ENCODE measurements at regions not wholly inside any gene's neighbourhood (a gene's known extent, or its start where the extent isn't known, plus 50 kb on each side); places are given as distances from the start of the nearest gene placed in this dataset.

- TF ChIP-seq EZH2 (IDR thresholded peaks at IDR 0.05; ENCODE audit: insufficient read depth, low read length) (no peak), CTCF (IDR thresholded peaks at IDR 0.05; ENCODE audit: insufficient read depth, low read depth, low read length) (no peak)
- no peaks in the 10 kb centered on the region for H3K79me2 ChIP-seq (ENCODE audit: insufficient read depth, low read length)
- FAIRE-seq (no peak), DNase-seq (ENCODE audit: low read depth) (no peak)
- Mint-ChIP-seq H3K27ac (ENCODE audit: unreplicated experiment) (no peak overlapping the region), H3K27me3 (ENCODE audit: low read depth, unreplicated experiment) (no peaks in the 10 kb centered on the region), H3K36me3 (ENCODE audit: low read depth, unreplicated experiment) (no peaks in the 10 kb centered on the region), H3K4me1 (ENCODE audit: low read depth, unreplicated experiment) (peaks cover 36% of the 10 kb centered on the region), H3K4me3 (ENCODE audit: unreplicated experiment) (no peak overlapping the region), H3K9me3 (ENCODE audit: unreplicated experiment) (peaks cover 2% of the 10 kb centered on the region)
- H2AFZ ChIP-seq (ENCODE audit: low read depth, low read length): no peak overlapping the region
- no peaks in the 10 kb centered on the region for H3K27me3 ChIP-seq (ENCODE audit: insufficient read depth, low read length)
- H3K4me2 ChIP-seq (ENCODE audit: low read length): no peak overlapping the region
- no peaks in the 10 kb centered on the region for H4K20me1 ChIP-seq (ENCODE audit: insufficient read depth, low read length)
- no peak overlapping the region for H3K9ac ChIP-seq (ENCODE audit: low read length)
- no peak overlapping the region for H3K27ac ChIP-seq (ENCODE audit: low read depth, low read length)
- H3K36me3 ChIP-seq (ENCODE audit: insufficient read depth, low read length): no peaks in the 10 kb centered on the region
- H3K4me3 ChIP-seq (ENCODE audit: insufficient read depth, low read depth, low read length): no peak overlapping the region
- peaks cover 7% of the 10 kb centered on the region for H3K4me1 ChIP-seq (ENCODE audit: insufficient read depth, low read length)
- H3K9me3 ChIP-seq (ENCODE audit: insufficient read depth, low read depth, low read length): peaks cover 2% of the 10 kb centered on the region
These were observed 476.1 kb upstream of the CITED2 start for GRCh38 chr6:139850512-139850911.

- Mint-ChIP-seq H3K27me3 (ENCODE audit: low read depth, unreplicated experiment) (no peaks in the 10 kb centered on the region), H3K4me1 (ENCODE audit: low read depth, unreplicated experiment) (peaks cover 9% of the 10 kb centered on the region), H3K4me3 (ENCODE audit: unreplicated experiment) (no peak overlapping the region), H3K27ac (ENCODE audit: unreplicated experiment) (no peak overlapping the region), H3K36me3 (ENCODE audit: low read depth, unreplicated experiment) (peaks cover 2% of the 10 kb centered on the region), H3K9me3 (ENCODE audit: unreplicated experiment) (peaks cover 5% of the 10 kb centered on the region)
- no peak overlapping the region for H2AFZ ChIP-seq (ENCODE audit: low read depth, low read length)
- no peaks in the 10 kb centered on the region for H4K20me1 ChIP-seq (ENCODE audit: insufficient read depth, low read length)
- TF ChIP-seq CTCF (IDR thresholded peaks at IDR 0.05; ENCODE audit: insufficient read depth, low read depth, low read length) (no peak), EZH2 (IDR thresholded peaks at IDR 0.05; ENCODE audit: insufficient read depth, low read length) (no peak)
- DNase-seq (ENCODE audit: low read depth) (no peak), FAIRE-seq (no peak)
- H3K4me2 ChIP-seq (ENCODE audit: low read length): no peak overlapping the region
- H3K36me3 ChIP-seq (ENCODE audit: insufficient read depth, low read length): no peaks in the 10 kb centered on the region
- no peak overlapping the region for H3K27ac ChIP-seq (ENCODE audit: low read depth, low read length)
- no peaks in the 10 kb centered on the region for H3K4me1 ChIP-seq (ENCODE audit: insufficient read depth, low read length)
- H3K27me3 ChIP-seq (ENCODE audit: insufficient read depth, low read length): no peaks in the 10 kb centered on the region
- H3K4me3 ChIP-seq (ENCODE audit: insufficient read depth, low read depth, low read length): no peak overlapping the region
- H3K79me2 ChIP-seq (ENCODE audit: insufficient read depth, low read length): no peaks in the 10 kb centered on the region
- no peak overlapping the region for H3K9ac ChIP-seq (ENCODE audit: low read length)
- H3K9me3 ChIP-seq (ENCODE audit: insufficient read depth, low read depth, low read length): peaks cover 2% of the 10 kb centered on the region
These were observed 473.0 kb upstream of the CITED2 start for GRCh38 chr6:139847457-139847813.

GRCh38 chr6:139846538-139847456 is 472.3 kb upstream of the CITED2 start:
- Mint-ChIP-seq H3K27me3 (ENCODE audit: low read depth, unreplicated experiment) (no peaks in the 10 kb centered on the region), H3K9me3 (ENCODE audit: unreplicated experiment) (peaks cover 5% of the 10 kb centered on the region), H3K4me3 (ENCODE audit: unreplicated experiment) (no peak overlapping the region), H3K27ac (ENCODE audit: unreplicated experiment) (no peak overlapping the region), H3K36me3 (ENCODE audit: low read depth, unreplicated experiment) (peaks cover 2% of the 10 kb centered on the region), H3K4me1 (ENCODE audit: low read depth, unreplicated experiment) (peaks cover 5% of the 10 kb centered on the region)
- Histone ChIP-seq H3K27ac (ENCODE audit: low read depth, low read length) (no peak overlapping the region), H3K9ac (ENCODE audit: low read length) (no peak overlapping the region), H3K4me1 (ENCODE audit: insufficient read depth, low read length) (no peaks in the 10 kb centered on the region), H3K79me2 (ENCODE audit: insufficient read depth, low read length) (no peaks in the 10 kb centered on the region), H4K20me1 (ENCODE audit: insufficient read depth, low read length) (no peaks in the 10 kb centered on the region), H3K4me3 (ENCODE audit: insufficient read depth, low read depth, low read length) (no peak overlapping the region), H3K27me3 (ENCODE audit: insufficient read depth, low read length) (no peaks in the 10 kb centered on the region), H3K4me2 (ENCODE audit: low read length) (no peak overlapping the region), H3K36me3 (ENCODE audit: insufficient read depth, low read length) (no peaks in the 10 kb centered on the region), H3K9me3 (ENCODE audit: insufficient read depth, low read depth, low read length) (peaks cover 2% of the 10 kb centered on the region), H2AFZ (ENCODE audit: low read depth, low read length) (no peak overlapping the region)
- no peak for TF ChIP-seq EZH2 (IDR thresholded peaks at IDR 0.05; ENCODE audit: insufficient read depth, low read length)
- TF ChIP-seq CTCF (IDR thresholded peaks at IDR 0.05; ENCODE audit: insufficient read depth, low read depth, low read length): no peak
- FAIRE-seq (no peak), DNase-seq (ENCODE audit: low read depth) (no peak)
